ENCODE measurements at regions not wholly inside any gene's neighbourhood (a gene's known extent, or its start where the extent isn't known, plus 50 kb on each side); places are given as distances from the start of the nearest gene placed in this dataset.
"Not testable (repeated sequence)": the region's sequence is repeated elsewhere in the genome, so short reads cannot be mapped to it uniquely, and the experiment has no call there.

- no peak for DNase-seq
Measured at GRCh38 chr6:101116337-101116736, 235.2 kb upstream of the ASCC3 start.

- no peak for DNase-seq
Measured at GRCh38 chr6:101117393-101118135, 236.4 kb upstream of the ASCC3 start.

GRCh38 chr6:101118136-101118396 lies 236.9 kb upstream of the ASCC3 start:
- DNase-seq, result no peak

- no peak for DNase-seq
Measured at GRCh38 chr6:101120747-101121146, 239.6 kb upstream of the ASCC3 start.

- DNase-seq, result no peak
Measured at GRCh38 chr6:101125380-101125971, 244.3 kb upstream of the ASCC3 start.

GRCh38 chr6:101126501-101126900 lies 245.4 kb upstream of the ASCC3 start:
- DNase-seq, result no peak

- no peak for DNase-seq
Measured at GRCh38 chr6:101129851-101130250, 248.7 kb upstream of the ASCC3 start.

- DNase-seq, result no peak
Measured at GRCh38 chr6:101146389-101146788, 247.1 kb upstream of the GRIK2 start.

- DNase-seq, result no peak
Measured at GRCh38 chr6:101150226-101150625, 243.3 kb upstream of the GRIK2 start.

- not testable (repeated sequence) for DNase-seq
Measured at GRCh38 chr6:101157638-101158037, 235.9 kb upstream of the GRIK2 start.

- DNase-seq, result no peak
Measured at GRCh38 chr6:101163611-101164010, 229.9 kb upstream of the GRIK2 start.

- DNase-seq, result no peak
Measured at GRCh38 chr6:101167638-101168037, 225.9 kb upstream of the GRIK2 start.

- DNase-seq, result not testable (repeated sequence)
Measured at GRCh38 chr6:101171049-101171448, 222.5 kb upstream of the GRIK2 start.

GRCh38 chr6:101178748-101179147 lies 214.8 kb upstream of the GRIK2 start:
- no peak for DNase-seq

GRCh38 chr6:101181006-101181405 lies 212.5 kb upstream of the GRIK2 start:
- DNase-seq, result no peak

GRCh38 chr6:101188285-101188798 lies 205.2 kb upstream of the GRIK2 start:
- not testable (repeated sequence) for DNase-seq

GRCh38 chr6:101195588-101195987 lies 197.9 kb upstream of the GRIK2 start:
- DNase-seq, result no peak

GRCh38 chr6:101199441-101199840 lies 194.1 kb upstream of the GRIK2 start:
- DNase-seq, result no peak

- no peak for DNase-seq
Measured at GRCh38 chr6:101202867-101203374, 190.6 kb upstream of the GRIK2 start.

- DNase-seq, result no peak
Measured at GRCh38 chr6:101203664-101204063, 189.8 kb upstream of the GRIK2 start.

GRCh38 chr6:101208152-101208551 lies 185.4 kb upstream of the GRIK2 start:
- DNase-seq, result no peak

- DNase-seq, result no peak
Measured at GRCh38 chr6:101212640-101213039, 180.9 kb upstream of the GRIK2 start.

- no peak for DNase-seq
Measured at GRCh38 chr6:101222007-101222406, 171.5 kb upstream of the GRIK2 start.

- DNase-seq, result no peak
Measured at GRCh38 chr6:101224751-101225150, 168.8 kb upstream of the GRIK2 start.

- peak; percentile 16 for DNase-seq
Measured at GRCh38 chr6:101226677-101227135, 166.8 kb upstream of the GRIK2 start.
